ENCODE measurements at regions not wholly inside any gene's neighbourhood (a gene's known extent, or its start where the extent isn't known, plus 50 kb on each side); places are given as distances from the start of the nearest gene placed in this dataset.

DNA sequence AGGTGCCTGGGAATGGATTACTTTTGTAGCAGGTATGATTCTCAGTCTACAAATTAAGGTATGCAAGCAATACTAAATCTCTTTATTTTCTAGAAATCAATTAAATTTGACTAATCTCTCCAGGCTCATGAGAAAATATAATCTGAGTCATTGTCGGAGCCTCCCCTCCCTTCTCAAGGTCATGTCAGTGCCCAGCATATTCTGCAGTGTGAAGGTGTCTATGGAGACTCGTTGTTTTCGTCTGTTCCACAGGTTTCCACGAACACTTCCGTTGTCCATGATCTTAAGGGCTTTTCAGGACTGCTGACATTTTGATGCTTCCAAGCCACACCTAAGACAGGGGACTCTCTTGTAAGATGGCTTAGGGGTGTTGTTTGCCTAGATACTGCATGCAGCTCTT, 56.6 kb upstream of the SCOC start:
- DNase-seq (ENCODE audit: low read depth in 3 of 3), result no peak

DNA sequence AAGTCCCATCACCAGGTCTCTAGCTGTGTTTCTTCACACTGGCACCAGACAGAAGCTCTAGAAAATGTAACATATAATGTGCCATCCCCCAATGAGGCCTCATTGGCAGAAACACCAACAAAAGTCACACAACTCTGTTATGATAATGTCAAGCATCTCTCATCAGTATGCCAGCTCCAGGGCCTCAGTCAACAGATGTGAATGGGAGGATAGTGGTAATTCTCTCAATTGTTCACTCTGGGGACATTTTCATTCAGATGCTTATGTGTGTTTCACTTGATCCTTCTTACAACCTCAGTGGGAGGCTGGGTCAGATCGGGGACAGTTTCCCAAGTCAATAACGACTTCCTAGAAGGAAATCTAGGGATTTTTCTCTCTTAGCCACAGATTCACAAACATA, 57.5 kb upstream of the SCOC start:
- DNase-seq (ENCODE audit: low read depth in 3 of 3), result no peak

DNA sequence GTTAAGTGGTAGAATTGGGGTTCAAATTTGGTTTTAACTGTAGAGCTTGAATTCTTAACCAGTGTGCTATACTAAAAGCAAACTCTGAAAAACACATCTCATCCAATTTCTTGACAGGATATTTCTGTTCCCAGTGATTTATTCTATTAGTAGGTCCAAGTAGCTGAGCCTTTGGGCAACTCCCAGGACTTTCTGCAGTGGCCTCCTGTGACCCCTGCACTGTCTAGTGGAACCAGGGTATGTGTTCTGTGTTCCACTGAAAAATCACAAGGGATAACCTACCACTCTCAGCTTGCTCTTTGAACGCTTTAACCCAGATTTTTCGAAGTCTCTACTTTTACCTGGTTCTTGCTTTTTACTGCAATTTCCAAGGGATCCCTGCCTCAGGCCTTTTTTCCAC, 58.0 kb upstream of the SCOC start:
- DNase-seq (ENCODE audit: low read depth in 3 of 3), result no peak

DNA sequence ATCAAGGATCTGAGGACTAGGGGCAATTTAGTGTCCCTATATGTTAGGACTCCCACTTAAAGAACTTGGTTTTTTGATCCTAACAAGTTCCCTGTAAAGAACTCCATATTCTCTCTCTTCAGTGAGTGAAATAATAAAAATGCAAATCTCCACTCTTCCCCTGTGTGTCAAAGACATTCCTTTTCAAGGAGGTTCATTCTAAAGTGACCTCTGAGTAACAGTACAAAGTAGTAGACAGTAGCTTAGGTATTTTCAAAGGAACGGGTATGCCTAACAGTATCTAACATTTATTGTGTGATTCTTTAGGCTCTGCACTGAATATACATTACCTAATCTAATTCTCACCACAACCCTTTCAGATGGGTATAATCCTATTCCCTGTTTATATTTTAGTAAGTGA, 58.4 kb upstream of the SCOC start:
- DNase-seq (ENCODE audit: low read depth in 3 of 3), result no peak

DNA sequence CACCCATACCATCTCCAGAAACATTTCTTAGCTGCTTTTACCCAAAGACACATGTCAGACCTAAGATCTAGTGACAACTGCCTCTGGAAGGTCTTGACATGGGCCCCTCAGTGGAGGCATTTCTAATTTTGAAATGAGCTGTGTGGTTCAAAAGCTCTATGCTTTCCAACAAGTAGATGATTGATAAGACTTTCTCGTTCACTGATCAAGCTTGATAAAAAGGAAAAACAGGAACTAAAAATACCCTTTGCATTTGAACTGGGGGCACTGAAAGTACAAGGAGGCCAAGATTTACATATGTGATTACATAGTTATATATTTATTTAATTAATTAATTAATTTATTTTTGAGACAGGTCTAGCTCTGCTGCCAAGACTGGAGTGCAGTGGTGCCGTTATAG, 61.3 kb upstream of the SCOC start:
- no peak for DNase-seq (ENCODE audit: low read depth in 3 of 3)

- DNase-seq (ENCODE audit: low read depth in 3 of 3), result no peak
Measured at GRCh38 chr4:140311257-140311835, 62.1 kb upstream of the SCOC start.

GRCh38 chr4:140309124-140309870, 64.1 kb upstream of the SCOC start:
- DNase-seq (ENCODE audit: low read depth in 3 of 3), result no peak

DNA sequence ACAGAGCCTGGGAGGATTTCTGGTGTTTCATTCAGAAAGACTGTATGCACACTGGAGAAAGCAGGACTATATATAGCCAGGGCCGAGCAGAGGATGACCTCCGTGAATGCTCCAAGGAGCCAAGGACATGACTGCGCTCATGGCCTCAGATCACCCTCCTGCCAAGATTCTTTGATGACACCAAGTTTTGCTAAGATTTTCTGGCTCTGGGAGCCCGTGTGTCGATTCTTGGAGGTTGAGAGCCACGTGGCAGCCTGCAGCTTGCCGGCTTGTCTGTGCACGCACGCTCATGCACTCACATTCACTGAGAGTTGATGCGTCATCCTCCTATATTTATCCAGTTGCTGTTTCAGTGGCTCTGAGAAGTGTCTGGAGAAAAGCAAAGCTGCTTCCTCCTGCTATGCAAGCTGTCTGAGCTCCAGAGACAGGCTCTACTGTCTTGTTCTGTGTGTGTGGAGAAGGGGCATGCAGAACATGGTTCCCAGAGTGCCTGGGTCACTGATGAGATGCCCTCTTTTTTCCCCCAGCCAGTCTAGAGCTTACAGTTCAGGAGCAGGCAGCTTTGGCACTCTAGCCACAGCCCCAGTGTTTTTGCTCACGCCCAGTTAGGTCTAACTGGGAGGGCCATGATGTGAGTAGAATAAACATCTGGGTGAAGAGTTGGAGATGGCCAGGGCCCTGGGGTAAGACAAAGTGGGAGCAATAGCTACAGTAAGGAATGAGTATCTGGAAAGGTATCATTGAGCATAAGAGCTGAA, 64.9 kb upstream of the SCOC start:
- DNase-seq (ENCODE audit: low read depth in 3 of 3), result no peak

DNA sequence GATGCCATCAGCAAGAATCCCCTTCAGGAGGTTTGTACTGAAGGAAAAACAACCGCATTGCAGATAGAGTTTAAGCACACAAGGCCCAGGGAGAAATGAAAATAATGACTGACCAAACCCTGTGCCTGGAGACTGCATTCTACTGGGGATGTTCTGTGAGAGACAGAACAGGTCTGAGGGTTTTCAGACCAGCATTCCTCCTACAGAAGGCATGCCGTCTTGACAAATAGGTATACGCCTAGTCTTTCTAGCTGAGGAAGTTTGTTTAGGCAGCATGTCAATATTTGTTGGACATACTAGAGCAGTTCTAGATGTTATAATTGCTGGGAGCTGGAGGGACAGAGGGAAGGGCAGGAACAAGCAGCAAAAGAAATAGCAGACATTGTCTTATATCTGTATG, 68.4 kb upstream of the SCOC start:
- no peak for DNase-seq (ENCODE audit: low read depth in 3 of 3)

GRCh38 chr4:140304346-140304745, 69.1 kb upstream of the SCOC start:
- DNase-seq (ENCODE audit: low read depth in 3 of 3), result no peak

DNA sequence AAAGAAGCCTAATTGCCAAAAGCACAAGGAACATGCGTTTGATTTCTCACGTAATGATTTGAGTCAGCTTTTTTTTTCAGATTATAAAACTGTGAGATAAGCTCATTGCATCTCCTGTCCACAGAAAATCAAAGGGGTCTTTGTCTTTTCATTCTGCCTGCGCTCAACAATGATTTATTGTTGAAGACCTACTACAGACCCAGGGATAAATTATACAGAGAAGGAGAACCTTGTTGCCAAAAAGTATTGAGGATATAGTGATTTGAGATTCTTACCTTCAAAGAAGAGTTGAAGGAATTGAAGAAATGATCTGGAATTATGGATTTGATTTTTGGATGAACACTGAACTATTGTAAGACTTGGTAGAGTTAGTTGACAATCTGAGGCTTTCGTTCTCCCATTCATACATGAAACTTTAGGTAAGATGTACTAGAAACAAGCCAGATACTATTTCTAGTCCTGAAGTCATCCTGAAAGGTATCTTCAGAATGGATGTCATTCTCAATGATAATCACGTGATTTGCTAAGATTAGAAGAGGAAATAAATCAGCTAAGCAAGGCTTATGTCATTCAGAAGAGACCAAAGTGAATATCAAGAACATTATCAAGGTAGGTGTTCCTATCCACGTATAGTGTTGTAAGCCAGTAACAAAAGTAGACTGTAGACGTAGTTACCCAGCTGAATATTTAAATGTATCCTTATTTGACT, 71.1 kb upstream of the SCOC start:
- DNase-seq (ENCODE audit: low read depth in 3 of 3), result no peak

- DNase-seq (ENCODE audit: low read depth in 3 of 3), result no peak
Measured at GRCh38 chr4:140300271-140300970, 73.0 kb upstream of the SCOC start.

- DNase-seq (ENCODE audit: low read depth in 3 of 3), result no peak
Measured at GRCh38 chr4:140298001-140298400, 75.4 kb upstream of the SCOC start.

- DNase-seq (ENCODE audit: low read depth in 3 of 3), result no peak
Measured at GRCh38 chr4:140297221-140297570, 76.2 kb upstream of the SCOC start.

DNA sequence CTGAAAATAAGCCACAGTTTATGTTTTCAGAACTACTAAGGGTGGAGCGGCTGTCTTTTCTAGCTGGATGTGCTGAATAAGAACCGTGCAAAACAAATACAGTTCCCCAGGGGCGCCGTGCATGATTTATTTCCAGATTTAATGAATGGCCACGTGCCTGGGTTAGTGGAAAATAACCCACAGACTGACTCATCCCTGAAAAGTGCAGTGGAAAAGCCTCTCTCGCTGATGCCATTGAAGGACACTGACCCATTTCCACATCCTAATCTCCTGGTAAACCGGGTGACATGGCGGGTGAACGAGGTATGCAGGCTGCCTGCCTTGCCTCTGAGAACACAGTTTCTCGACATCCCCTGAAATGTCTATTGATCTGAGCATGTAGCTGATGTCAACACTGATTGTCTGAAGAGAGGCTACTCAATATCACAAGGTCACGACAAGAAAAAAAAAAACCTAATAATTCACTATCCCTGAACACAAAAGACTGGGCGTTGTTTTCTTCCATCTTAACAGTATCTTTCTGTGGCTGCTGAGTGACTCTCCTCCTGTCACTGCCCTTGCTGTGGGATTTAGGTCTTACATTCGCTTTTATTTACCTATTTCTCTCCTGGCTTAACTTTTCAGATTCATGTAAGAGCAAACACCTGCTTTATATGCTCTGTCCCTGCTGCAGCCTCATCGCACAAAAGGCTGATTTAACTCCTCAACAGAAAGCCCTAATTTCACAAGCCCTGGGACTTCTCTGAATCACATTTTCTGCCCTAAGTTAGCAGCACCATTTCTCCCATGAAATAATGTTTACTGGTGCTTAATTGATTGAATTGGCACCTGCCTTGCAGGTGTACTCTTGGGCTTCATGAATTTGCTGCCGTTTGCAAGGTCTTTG, 76.9 kb upstream of the SCOC start:
- DNase-seq (ENCODE audit: low read depth in 3 of 3), result no peak

- DNase-seq (ENCODE audit: low read depth in 3 of 3), result no peak
Measured at GRCh38 chr4:140293979-140294378, 79.5 kb upstream of the SCOC start.

- DNase-seq (ENCODE audit: low read depth in 3 of 3), result no peak
Measured at GRCh38 chr4:140291259-140291658, 82.2 kb upstream of the SCOC start.

- DNase-seq (ENCODE audit: low read depth in 3 of 3), result no peak
Measured at GRCh38 chr4:140289486-140289885, 84.0 kb upstream of the SCOC start.

GRCh38 chr4:140286456-140286855, 87.0 kb upstream of the SCOC start:
- no peak for DNase-seq (ENCODE audit: low read depth in 3 of 3)

DNA sequence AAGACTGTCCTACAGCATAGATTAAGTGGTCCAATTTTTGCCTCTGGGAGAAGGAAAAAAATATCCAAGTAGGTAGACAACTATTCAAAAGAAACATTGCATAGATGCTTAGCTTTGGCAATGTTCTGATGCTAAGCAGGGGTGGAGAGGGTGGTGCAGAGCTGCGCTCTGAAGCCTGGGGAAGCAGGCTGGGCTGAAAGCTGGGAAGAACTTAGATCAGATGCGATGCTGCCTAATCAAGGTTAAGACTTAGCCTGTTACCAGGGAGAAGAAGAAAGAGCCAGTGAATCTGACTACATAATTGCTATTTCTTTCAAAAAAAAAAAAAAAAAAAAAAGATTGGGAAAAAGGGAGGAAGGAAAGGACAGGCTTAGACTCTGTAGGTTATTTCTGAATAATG, 89.0 kb upstream of the SCOC start:
- DNase-seq (ENCODE audit: low read depth in 3 of 3), result no peak

All from stimulated activated CD4-positive, alpha-beta T cell treated with anti-CD3 and anti-CD28 coated beads, TNF-alpha, amount 100 ng/mL, for 48 hours (primary cell).